Thyroid gland (tissue), 4 donors: ENCODE measurements at regions not wholly inside any gene's neighbourhood (a gene's known extent, or its start where the extent isn't known, plus 50 kb on each side); places are given as distances from the start of the nearest gene placed in this dataset.

Experiments used
- DNase-seq, 2 donors: peaks; one replicate each; pipeline ENCODE4 v3.0.0-alpha.2; 2019
- H3K27ac ChIP-seq, 3 donors: fragments of 200-600 bp; sonication (generic); 1 replicate in 2 of 3; 2 replicates in 1 of 3; pipeline ENCODE4 v1.5.1; 2016 to 2019; ENCODE audit warnings: mild to moderate bottlenecking in 1 of 3, moderate library complexity in 1 of 3
- H3K27me3 ChIP-seq: fragments of 200-600 bp; sonication (generic); one replicate; pipeline ENCODE4 v1.5.1; 2019
- H3K36me3 ChIP-seq, 2 donors: fragments of 200-600 bp; sonication (generic); one replicate each; pipeline ENCODE4 v1.5.1; 2016 to 2019
- H3K4me1 ChIP-seq, 2 donors: fragments of 200-600 bp; sonication (generic); one replicate each; pipeline ENCODE4 v1.5.1; 2017 to 2019
- H3K4me3 ChIP-seq, 3 donors: fragments of 200-600 bp; sonication (generic); replicated peaks in 1 of 3; 1 replicate in 2 of 3; 2 replicates in 1 of 3; pipeline ENCODE4 v1.5.1; 2016; ENCODE audit warnings: mild to moderate bottlenecking in 1 of 3
- H3K9me3 ChIP-seq: fragments of 200-600 bp; sonication (generic); one replicate; pipeline ENCODE4 v1.5.1; 2017
- CTCF ChIP-seq, 6 experiments: fragments of 200-600 bp in 3 of 6; fragments of 450-650 bp in 3 of 6; sonication (generic) in 3 of 6; IDR thresholded peaks; one replicate each; pipeline ENCODE4 v1.5.1; 2016 to 2019; ENCODE audit warnings: antibody characterized with exemption in 6 of 6, mild to moderate bottlenecking in 2 of 6, inconsistent platforms in 1 of 6, moderate library complexity in 1 of 6
- POLR2A ChIP-seq, 2 donors: fragments of 450-650 bp; IDR thresholded peaks; one replicate each; pipeline ENCODE4 v1.6.1; 2017; ENCODE audit warnings: antibody characterized with exemption in 2 of 2, mild to moderate bottlenecking in 2 of 2, moderate library complexity in 1 of 2
- WGBS, 2 donors: methylation state at CpG; one replicate each; pipeline ENCODE4 v1.1.5; 2017; 5-methylcytosine and 5-hydroxymethylcytosine counted together
- intact Hi-C: fragments of 100-400 bp; cut with DNase I; formaldehyde crosslinking; loops from one replicate; pipeline ENCODE4 v1.15.1; 2023

GRCh38 chr4:147085781-147086180 is 140.1 kb upstream of the TTC29 start:
- Histone ChIP-seq H3K27ac (no peak overlapping the region), H3K4me3 (no peak overlapping the region), H3K4me1 (no peaks in the 10 kb centered on the region), H3K27me3 (no peaks in the 10 kb centered on the region), H3K36me3 (no peaks in the 10 kb centered on the region), H3K9me3 (no peaks in the 10 kb centered on the region)
- DNase-seq = no peak
- WGBS, 2 donors = 88 to 93% methylated on average over 2 of the region's 2 CpGs
- TF ChIP-seq POLR2A (IDR thresholded peaks at IDR 0.05) = no peak
- no peak for TF ChIP-seq CTCF (IDR thresholded peaks at IDR 0.05)
- intact Hi-C loops = no loop called here

- DNase-seq = no peak
- Histone ChIP-seq H3K9me3 (no peaks in the 10 kb centered on the region), H3K27ac (no peak overlapping the region), H3K36me3 (no peaks in the 10 kb centered on the region), H3K4me1 (no peaks in the 10 kb centered on the region), H3K4me3 (no peak overlapping the region), H3K27me3 (no peaks in the 10 kb centered on the region)
- 77 to 80% methylated on average over 4 of the region's 4 CpGs for WGBS, 2 donors
- intact Hi-C loops = no loop called here
- TF ChIP-seq CTCF (IDR thresholded peaks at IDR 0.05) (no peak), POLR2A (IDR thresholded peaks at IDR 0.05) (no peak)
Measured at GRCh38 chr4:147088146-147088545, 142.5 kb upstream of the TTC29 start.

- DNase-seq = no peak
- no peak overlapping the region for H3K27ac ChIP-seq
- TF ChIP-seq CTCF (IDR thresholded peaks at IDR 0.05) (no peak), POLR2A (IDR thresholded peaks at IDR 0.05) (no peak)
- WGBS, 2 donors = 70% methylated on average over 5 of the region's 5 CpGs
- H3K9me3 ChIP-seq = no peaks in the 10 kb centered on the region
- no peaks in the 10 kb centered on the region for H3K36me3 ChIP-seq
- intact Hi-C loops = loop anchor here (5.0 to 10.0 kb wide), 2 partner anchors 73 to 746 kb away; no protein-coding TSS in a partner anchor
- H3K27me3 ChIP-seq = no peaks in the 10 kb centered on the region
- H3K4me3 ChIP-seq = no peak overlapping the region
- H3K4me1 ChIP-seq = peaks cover 0 to 13% of the 10 kb centered on the region in 2 donors
Measured at GRCh38 chr4:147090486-147090885, 144.8 kb upstream of the TTC29 start.

GRCh38 chr4:147093206-147093605 is 147.5 kb upstream of the TTC29 start:
- H3K36me3 ChIP-seq = no peaks in the 10 kb centered on the region
- no peak overlapping the region for H3K4me3 ChIP-seq
- DNase-seq = no peak
- intact Hi-C loops = loop anchor here (5.0 to 10.0 kb wide), 2 partner anchors 76 to 748 kb away; no protein-coding TSS in a partner anchor
- no peaks in the 10 kb centered on the region for H3K9me3 ChIP-seq
- TF ChIP-seq CTCF (IDR thresholded peaks at IDR 0.05) (no peak), POLR2A (IDR thresholded peaks at IDR 0.05) (no peak)
- H3K27me3 ChIP-seq = no peaks in the 10 kb centered on the region
- H3K27ac ChIP-seq = no peak overlapping the region
- peaks cover 0 to 13% of the 10 kb centered on the region in 2 donors for H3K4me1 ChIP-seq
- WGBS, 2 donors = 73 to 85% methylated on average over 2 of the region's 2 CpGs

- DNase-seq = peak; percentile 18 to 40
- Histone ChIP-seq H3K4me1 (peaks cover 0 to 13% of the 10 kb centered on the region in 2 donors), H3K27ac (no peak overlapping the region), H3K27me3 (no peaks in the 10 kb centered on the region), H3K36me3 (no peaks in the 10 kb centered on the region), H3K9me3 (no peaks in the 10 kb centered on the region), H3K4me3 (no peak overlapping the region)
- intact Hi-C loops = loop anchor here (5.0 to 10.0 kb wide), 2 partner anchors 77 to 749 kb away; no protein-coding TSS in a partner anchor
- no peak for TF ChIP-seq POLR2A (IDR thresholded peaks at IDR 0.05)
- peak in 3 of 6 experiments; percentile 25 to 39 (median 35) for TF ChIP-seq CTCF (IDR thresholded peaks at IDR 0.05)
- 83 to 86% methylated on average over 2 of the region's 2 CpGs for WGBS, 2 donors
Measured at GRCh38 chr4:147094238-147094637, 148.6 kb upstream of the TTC29 start.
